Activated naive CD8-positive, alpha-beta T cell treated with anti-CD3 and anti-CD28 coated beads, Interleukin-2, amount 10 ng/mL, durations not matched to agents 7 days and 5 days (primary cell): ENCODE measurements at regions not wholly inside any gene's neighbourhood (a gene's known extent, or its start where the extent isn't known, plus 50 kb on each side); places are given as distances from the start of the nearest gene placed in this dataset.

ENCODE experiments used
- ATAC-seq: fragments of 150-1000 bp; cut with Tn5 transposase; one replicate; pipeline ENCODE4 v1.10.0; 2021; ENCODE audit warnings: low read depth, moderate library complexity
- POLR2A ChIA-PET: fragments of 350-600 bp; sonication (Branson Sonifier 250); formaldehyde crosslinking; loops from one replicate; lab custom pipeline; 2021; ENCODE audit warnings: antibody characterized with exemption; lab: Charles Lee
- DNase-seq: peaks from one replicate; pipeline ENCODE4 v3.0.0; 2021
- H3K27ac Mint-ChIP-seq: one replicate; pipeline ENCODE4 v1.8.0; 2022; ENCODE audit warnings: mild to moderate bottlenecking, mixed read lengths
- H3K27me3 Mint-ChIP-seq: one replicate; pipeline ENCODE4 v1.8.0; 2022; ENCODE audit warnings: mild to moderate bottlenecking, moderate library complexity, mixed read lengths
- H3K36me3 Mint-ChIP-seq: one replicate; pipeline ENCODE4 v1.8.0; 2021; ENCODE audit warnings: mild to moderate bottlenecking, mixed read lengths
- H3K4me1 Mint-ChIP-seq: one replicate; pipeline ENCODE4 v1.8.0; 2021; ENCODE audit warnings: mixed read lengths
- H3K4me3 Mint-ChIP-seq: one replicate; pipeline ENCODE4 v1.8.0; 2022; ENCODE audit warnings: mild to moderate bottlenecking, moderate library complexity, mixed read lengths
- H3K9me3 Mint-ChIP-seq: one replicate; pipeline ENCODE4 v1.8.0; 2021; ENCODE audit warnings: mixed read lengths

GRCh38 chr3:7927015-7927414 is 574.6 kb upstream of the LMCD1 start:
- POLR2A ChIA-PET, result no interaction called here
- DNase-seq (no peak), ATAC-seq (no peak)
- Mint-ChIP-seq H3K4me1 (no peaks in the 10 kb centered on the region), H3K9me3 (no peaks in the 10 kb centered on the region), H3K36me3 (no peaks in the 10 kb centered on the region), H3K27me3 (no peaks in the 10 kb centered on the region), H3K27ac (no peak overlapping the region), H3K4me3 (no peak overlapping the region)

- Mint-ChIP-seq H3K27me3 (no peaks in the 10 kb centered on the region), H3K36me3 (no peaks in the 10 kb centered on the region), H3K4me1 (no peaks in the 10 kb centered on the region), H3K4me3 (no peak overlapping the region), H3K27ac (no peak overlapping the region), H3K9me3 (no peaks in the 10 kb centered on the region)
- DNase-seq (no peak), ATAC-seq (no peak)
- POLR2A ChIA-PET, result no interaction called here
These were observed 573.8 kb upstream of the LMCD1 start for GRCh38 chr3:7927864-7928263.

DNA sequence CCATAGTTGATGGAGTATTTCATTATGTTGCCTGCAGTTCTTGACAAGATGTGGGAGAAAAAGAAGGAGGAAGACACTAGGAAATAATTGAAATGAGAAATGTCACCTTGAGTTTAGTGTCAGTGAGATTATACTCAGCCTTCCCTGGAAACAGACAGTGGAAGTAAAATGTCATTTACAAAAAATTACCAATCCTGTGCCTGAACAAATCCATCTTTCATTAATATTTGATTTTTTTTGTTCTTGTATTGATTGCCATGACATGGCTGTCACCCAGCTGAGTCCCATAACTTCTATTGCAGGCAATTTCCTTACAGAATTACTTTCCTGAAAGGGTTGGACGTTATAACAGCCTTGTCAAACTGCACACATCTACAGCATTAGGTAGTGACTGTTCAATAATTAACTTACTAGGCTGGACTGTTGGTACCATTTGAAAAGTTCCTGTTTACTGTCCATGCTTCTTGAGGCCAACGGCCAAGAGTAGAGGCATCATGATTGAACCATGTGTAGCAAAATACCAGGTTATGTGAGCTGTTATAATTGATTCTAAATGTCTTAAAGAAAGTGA is 572.2 kb upstream of the LMCD1 start:
- H3K36me3 Mint-ChIP-seq, result no peaks in the 10 kb centered on the region
- H3K27ac Mint-ChIP-seq, result no peak overlapping the region
- POLR2A ChIA-PET, result no interaction called here
- no peak overlapping the region for H3K4me3 Mint-ChIP-seq
- no peak for DNase-seq
- no peaks in the 10 kb centered on the region for H3K4me1 Mint-ChIP-seq
- ATAC-seq, result no peak
- H3K27me3 Mint-ChIP-seq, result no peaks in the 10 kb centered on the region
- H3K9me3 Mint-ChIP-seq, result peaks cover 4% of the 10 kb centered on the region

- ATAC-seq (no peak), DNase-seq (no peak)
- H3K27me3 Mint-ChIP-seq, result no peaks in the 10 kb centered on the region
- H3K9me3 Mint-ChIP-seq, result peaks cover 16% of the 10 kb centered on the region
- H3K27ac Mint-ChIP-seq, result no peak overlapping the region
- POLR2A ChIA-PET, result no interaction called here
- no peak overlapping the region for H3K4me3 Mint-ChIP-seq
- H3K4me1 Mint-ChIP-seq, result no peaks in the 10 kb centered on the region
- no peaks in the 10 kb centered on the region for H3K36me3 Mint-ChIP-seq
These were observed 567.3 kb upstream of the LMCD1 start for GRCh38 chr3:7934362-7934761.

- ATAC-seq (no peak), DNase-seq (no peak)
- Mint-ChIP-seq H3K27ac (no peak overlapping the region), H3K36me3 (no peaks in the 10 kb centered on the region), H3K27me3 (no peaks in the 10 kb centered on the region), H3K4me1 (no peaks in the 10 kb centered on the region), H3K4me3 (no peak overlapping the region), H3K9me3 (no peaks in the 10 kb centered on the region)
- POLR2A ChIA-PET, result no interaction called here
These were observed 553.7 kb upstream of the LMCD1 start for GRCh38 chr3:7947930-7948329.

DNA sequence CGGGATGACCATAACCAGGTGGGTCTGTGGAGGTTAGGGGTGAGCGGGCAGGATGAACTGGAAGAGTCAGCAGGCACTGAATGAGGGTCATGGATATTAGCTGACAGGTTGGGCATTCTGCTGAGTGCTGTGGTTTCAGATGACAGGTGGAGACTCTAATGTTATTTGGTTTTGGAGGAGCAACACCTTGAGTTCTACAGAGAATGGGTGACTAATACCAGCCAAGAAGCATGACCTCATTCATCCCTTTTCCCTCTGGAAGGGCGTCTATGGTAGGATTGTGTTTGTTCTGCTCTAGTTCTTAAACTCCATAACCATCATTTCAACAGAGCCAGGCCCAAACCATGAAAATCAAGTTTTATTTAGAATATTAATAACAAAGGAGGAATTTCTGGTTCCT is 550.7 kb upstream of the LMCD1 start:
- H3K4me1 Mint-ChIP-seq, result no peaks in the 10 kb centered on the region
- no peak for ATAC-seq
- H3K36me3 Mint-ChIP-seq, result no peaks in the 10 kb centered on the region
- POLR2A ChIA-PET, result no interaction called here
- H3K27ac Mint-ChIP-seq, result no peak overlapping the region
- DNase-seq, result no peak
- H3K4me3 Mint-ChIP-seq, result no peak overlapping the region
- H3K9me3 Mint-ChIP-seq, result no peaks in the 10 kb centered on the region
- H3K27me3 Mint-ChIP-seq, result no peaks in the 10 kb centered on the region

DNA sequence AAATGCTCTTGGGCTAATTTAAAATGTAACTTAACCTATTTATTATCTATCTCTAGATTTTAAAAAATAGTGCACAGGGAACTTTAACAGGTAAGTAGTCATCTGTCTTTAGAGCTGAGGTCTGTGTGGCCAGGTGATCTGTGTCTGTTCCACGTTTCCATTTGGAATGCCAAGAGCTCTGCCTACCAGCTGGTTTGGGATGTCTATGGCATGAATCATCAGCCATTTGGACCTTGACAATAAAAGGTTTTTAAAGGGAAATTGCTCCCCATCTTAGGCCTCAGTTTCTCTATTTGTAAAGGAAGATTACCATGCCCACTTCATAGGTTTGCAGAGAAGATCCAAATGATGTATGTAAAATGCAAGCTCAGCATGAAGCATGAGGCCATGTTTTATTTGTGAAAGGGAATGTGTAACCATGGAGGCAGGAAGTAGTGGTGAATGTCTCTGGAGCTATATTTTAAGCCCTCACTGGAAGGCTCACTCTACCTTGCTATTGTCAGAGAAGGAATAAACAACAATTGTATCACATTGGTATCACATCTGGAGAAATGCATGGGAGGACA is 548.1 kb upstream of the LMCD1 start:
- peaks cover 2% of the 10 kb centered on the region for H3K9me3 Mint-ChIP-seq
- H3K36me3 Mint-ChIP-seq, result no peaks in the 10 kb centered on the region
- POLR2A ChIA-PET, result interaction anchor here (0.6 kb wide), 1 partner anchor 532 kb away, joined by 5 read pairs; no protein-coding TSS in a partner anchor
- ATAC-seq (no peak), DNase-seq (no peak)
- no peaks in the 10 kb centered on the region for H3K4me1 Mint-ChIP-seq
- no peaks in the 10 kb centered on the region for H3K27me3 Mint-ChIP-seq
- H3K4me3 Mint-ChIP-seq, result no peak overlapping the region
- H3K27ac Mint-ChIP-seq, result no peak overlapping the region

GRCh38 chr3:7957024-7957423 is 544.6 kb upstream of the LMCD1 start:
- no peak overlapping the region for H3K27ac Mint-ChIP-seq
- DNase-seq, result no peak
- H3K27me3 Mint-ChIP-seq, result no peaks in the 10 kb centered on the region
- no peaks in the 10 kb centered on the region for H3K36me3 Mint-ChIP-seq
- H3K9me3 Mint-ChIP-seq, result peaks cover 2% of the 10 kb centered on the region
- no peak for ATAC-seq
- H3K4me3 Mint-ChIP-seq, result no peak overlapping the region
- H3K4me1 Mint-ChIP-seq, result no peaks in the 10 kb centered on the region
- POLR2A ChIA-PET, result no interaction called here

- Mint-ChIP-seq H3K9me3 (peaks cover 2% of the 10 kb centered on the region), H3K27ac (no peak overlapping the region), H3K27me3 (peaks cover 4% of the 10 kb centered on the region), H3K36me3 (no peaks in the 10 kb centered on the region), H3K4me3 (no peak overlapping the region), H3K4me1 (no peaks in the 10 kb centered on the region)
- no peak for ATAC-seq
- no peak for DNase-seq
- POLR2A ChIA-PET, result no interaction called here
These were observed 542.5 kb upstream of the LMCD1 start for GRCh38 chr3:7959094-7959493.

- H3K27ac Mint-ChIP-seq, result no peak overlapping the region
These were observed 541.0 kb upstream of the LMCD1 start for GRCh38 chr3:7960601-7961000.

GRCh38 chr3:7962301-7962700 is 539.3 kb upstream of the LMCD1 start:
- peaks cover 4% of the 10 kb centered on the region for H3K27me3 Mint-ChIP-seq
- no peaks in the 10 kb centered on the region for H3K9me3 Mint-ChIP-seq
- H3K36me3 Mint-ChIP-seq, result no peaks in the 10 kb centered on the region
- H3K4me3 Mint-ChIP-seq, result no peak overlapping the region
- POLR2A ChIA-PET, result no interaction called here
- DNase-seq (no peak), ATAC-seq (no peak)
- H3K4me1 Mint-ChIP-seq, result no peaks in the 10 kb centered on the region
- H3K27ac Mint-ChIP-seq, result no peak overlapping the region

More at GRCh38 chr3:7960601-7961000, 541.0 kb upstream of the LMCD1 start:
- POLR2A ChIA-PET, result no interaction called here
- no peak for ATAC-seq
- no peaks in the 10 kb centered on the region for H3K4me1 Mint-ChIP-seq
- H3K36me3 Mint-ChIP-seq, result no peaks in the 10 kb centered on the region
- peaks cover 4% of the 10 kb centered on the region for H3K27me3 Mint-ChIP-seq
- H3K9me3 Mint-ChIP-seq, result peaks cover 2% of the 10 kb centered on the region
- no peak overlapping the region for H3K4me3 Mint-ChIP-seq
- no peak for DNase-seq

- no peak overlapping the region for H3K27ac Mint-ChIP-seq
- no peak overlapping the region for H3K4me3 Mint-ChIP-seq
- no peaks in the 10 kb centered on the region for H3K9me3 Mint-ChIP-seq
- H3K36me3 Mint-ChIP-seq, result no peaks in the 10 kb centered on the region
- no peaks in the 10 kb centered on the region for H3K4me1 Mint-ChIP-seq
- DNase-seq, result no peak
- H3K27me3 Mint-ChIP-seq, result peaks cover 4% of the 10 kb centered on the region
- no peak for ATAC-seq
- POLR2A ChIA-PET, result no interaction called here
These were observed 536.7 kb upstream of the LMCD1 start for GRCh38 chr3:7964899-7965298.

GRCh38 chr3:7973006-7973405 is 528.6 kb upstream of the LMCD1 start:
- Mint-ChIP-seq H3K36me3 (no peaks in the 10 kb centered on the region), H3K27ac (no peak overlapping the region), H3K4me3 (no peak overlapping the region), H3K4me1 (no peaks in the 10 kb centered on the region), H3K27me3 (no peaks in the 10 kb centered on the region), H3K9me3 (no peaks in the 10 kb centered on the region)
- ATAC-seq, result no peak
- POLR2A ChIA-PET, result no interaction called here
- DNase-seq, result no peak

GRCh38 chr3:7977245-7978086 is 524.2 kb upstream of the LMCD1 start:
- H3K27ac Mint-ChIP-seq, result no peak overlapping the region
- H3K27me3 Mint-ChIP-seq, result no peaks in the 10 kb centered on the region
- no peaks in the 10 kb centered on the region for H3K4me1 Mint-ChIP-seq
- H3K36me3 Mint-ChIP-seq, result no peaks in the 10 kb centered on the region
- POLR2A ChIA-PET, result no interaction called here
- H3K9me3 Mint-ChIP-seq, result no peaks in the 10 kb centered on the region
- ATAC-seq, result no peak
- no peak for DNase-seq
- no peak overlapping the region for H3K4me3 Mint-ChIP-seq
